HG03039 (cell line): ENCODE measurements at regions not wholly inside any gene's neighbourhood (a gene's known extent, or its start where the extent isn't known, plus 50 kb on each side); places are given as distances from the start of the nearest gene placed in this dataset.

ENCODE experiments used
- ATAC-seq: cut with Tn5 transposase; IDR thresholded peaks from one replicate; pipeline ENCODE4 v1.9.1; 2021; ENCODE audit warnings: mild to moderate bottlenecking, moderate library complexity; ENCODE audit not compliant: unreplicated experiment

- no peak for ATAC-seq
These were observed 75.9 kb upstream of the GALNT2 start for GRCh38 chr1:229991104-229991513.

- ATAC-seq = no peak
These were observed 75.2 kb upstream of the GALNT2 start for GRCh38 chr1:229991724-229992333.

- ATAC-seq = no peak
These were observed 74.0 kb upstream of the GALNT2 start for GRCh38 chr1:229993060-229993459.

DNA sequence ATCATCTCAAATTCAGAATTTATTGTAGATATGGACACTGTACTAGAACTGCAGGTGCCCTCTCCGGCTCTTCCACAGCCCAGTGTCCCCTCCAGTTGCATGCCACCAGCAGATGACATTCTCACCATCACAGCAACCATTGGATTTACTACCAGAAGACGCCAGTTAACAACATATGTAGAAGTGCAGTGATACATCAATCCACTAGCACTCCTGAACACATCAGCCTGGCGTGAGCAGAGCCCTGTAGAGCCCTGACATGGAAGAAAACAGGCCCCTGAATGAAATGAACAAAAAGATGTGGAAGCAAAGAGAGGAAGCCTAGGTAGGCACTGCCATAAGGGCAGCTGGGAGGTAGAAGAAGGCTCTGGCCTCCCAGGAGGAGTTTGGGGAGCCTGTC lies 73.1 kb upstream of the GALNT2 start:
- ATAC-seq = no peak

GRCh38 chr1:229999004-229999670 lies 67.9 kb upstream of the GALNT2 start:
- ATAC-seq = no peak

- no peak for ATAC-seq
These were observed 66.4 kb upstream of the GALNT2 start for GRCh38 chr1:230000493-230001184.

GRCh38 chr1:230002164-230002803 lies 64.8 kb upstream of the GALNT2 start:
- no peak for ATAC-seq

- no peak for ATAC-seq
These were observed 63.6 kb upstream of the GALNT2 start for GRCh38 chr1:230003409-230003808.

DNA sequence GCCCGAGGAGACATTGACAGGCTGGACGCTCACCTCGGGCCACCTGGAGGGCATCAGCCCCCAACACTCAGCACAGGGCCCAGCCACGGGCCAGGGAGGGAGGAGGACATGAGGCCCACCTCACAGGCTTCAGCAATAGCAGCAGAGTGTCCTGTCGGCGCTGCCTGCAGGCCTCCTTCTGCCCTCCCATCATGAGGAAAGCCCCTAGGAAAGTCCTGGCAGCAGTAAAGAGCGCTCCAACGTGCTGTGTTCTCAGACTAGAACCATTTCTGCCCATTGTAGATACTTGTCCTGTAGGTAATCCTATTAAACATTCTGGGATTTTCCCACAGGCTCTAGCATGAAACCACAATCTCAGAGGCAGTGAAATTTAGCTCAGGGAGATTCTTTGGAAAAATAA lies 62.0 kb upstream of the GALNT2 start:
- no peak for ATAC-seq

- ATAC-seq = no peak
These were observed 58.3 kb upstream of the GALNT2 start for GRCh38 chr1:230008721-230009120.

- ATAC-seq = no peak
These were observed 57.3 kb upstream of the GALNT2 start for GRCh38 chr1:230009611-230010313.

DNA sequence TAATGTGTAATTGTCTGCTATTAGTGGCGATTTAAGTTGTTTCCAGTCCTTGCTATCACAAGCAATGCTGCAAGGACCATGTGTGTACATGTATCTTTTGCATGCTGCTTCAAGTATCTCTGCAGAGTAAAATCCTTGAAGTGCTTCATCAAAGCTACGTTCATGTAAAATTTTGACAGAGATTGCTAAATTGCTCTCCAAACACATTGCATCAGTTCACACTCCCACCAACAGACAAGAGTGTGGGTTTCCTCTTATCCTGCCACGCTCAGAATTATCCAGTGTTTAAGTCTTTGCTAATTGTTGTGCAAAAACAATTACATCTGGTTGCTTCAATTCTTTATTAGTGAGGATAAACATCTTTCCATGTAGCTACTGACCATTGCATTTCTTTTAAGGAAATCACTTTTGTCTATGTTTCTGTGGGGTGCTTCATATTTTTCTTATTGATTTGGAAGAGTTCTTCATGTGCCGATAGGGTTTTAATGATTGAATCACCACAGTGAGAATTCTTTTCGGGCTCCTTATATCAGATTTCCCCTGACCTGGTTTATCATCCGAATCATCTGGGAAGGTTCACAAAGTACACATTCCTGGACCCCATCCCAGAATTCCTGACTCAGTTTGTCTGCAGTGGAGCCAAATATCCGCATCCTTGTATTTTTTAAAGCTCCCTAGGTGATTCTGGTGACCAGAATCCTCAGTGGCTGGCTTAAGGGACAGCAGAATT lies 56.3 kb upstream of the GALNT2 start:
- ATAC-seq = no peak

- ATAC-seq = no peak
These were observed 55.5 kb upstream of the GALNT2 start for GRCh38 chr1:230011333-230012092.

DNA sequence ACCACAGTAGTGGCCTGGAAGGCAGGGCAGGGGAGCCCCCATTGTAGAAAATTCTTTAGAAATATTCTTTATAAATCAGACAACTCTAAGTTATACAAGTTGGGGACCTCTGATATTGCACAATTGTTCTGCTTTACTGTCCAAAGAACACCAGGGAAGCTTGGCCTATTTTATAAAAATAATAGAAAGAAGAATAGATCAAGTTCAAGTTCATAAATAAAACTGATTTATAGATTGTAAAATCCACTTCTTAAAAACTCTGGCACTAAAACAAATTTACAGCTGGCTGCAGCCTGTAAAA lies 55.0 kb upstream of the GALNT2 start:
- no peak for ATAC-seq

GRCh38 chr1:230012741-230013140 lies 54.3 kb upstream of the GALNT2 start:
- ATAC-seq = no peak

- no peak for ATAC-seq
These were observed 50.9 kb upstream of the GALNT2 start for GRCh38 chr1:230016159-230016558.
